Glutamatergic neuron (in vitro differentiated cells): ENCODE measurements at regions not wholly inside any gene's neighbourhood (a gene's known extent, or its start where the extent isn't known, plus 50 kb on each side); places are given as distances from the start of the nearest gene placed in this dataset.
A peak's percentile ranks its signal among the peaks of the same experiment; 100 is the strongest.
"Not testable (repeated sequence)": the region's sequence is repeated elsewhere in the genome, so short reads cannot be mapped to it uniquely, and the experiment has no call there.

ENCODE experiments used
- DNase-seq: peaks from one replicate; pipeline ENCODE4 v3.0.0; 2022
- H3K27ac Mint-ChIP-seq: one replicate; pipeline ENCODE4 v1.8.0; 2020; ENCODE audit warnings: mild to moderate bottlenecking, mixed read lengths, inconsistent platforms; ENCODE audit not compliant: unreplicated experiment
- H3K27me3 Mint-ChIP-seq: one replicate; pipeline ENCODE4 v1.8.0; 2020; ENCODE audit warnings: mild to moderate bottlenecking, moderate library complexity, mixed read lengths, inconsistent platforms; ENCODE audit not compliant: unreplicated experiment
- H3K36me3 Mint-ChIP-seq: one replicate; pipeline ENCODE4 v1.8.0; 2020; ENCODE audit warnings: mild to moderate bottlenecking, mixed read lengths, inconsistent platforms; ENCODE audit not compliant: unreplicated experiment
- H3K4me1 Mint-ChIP-seq: one replicate; pipeline ENCODE4 v1.8.0; 2020; ENCODE audit warnings: mild to moderate bottlenecking, low read depth, mixed read lengths, inconsistent platforms; ENCODE audit not compliant: unreplicated experiment
- H3K4me3 Mint-ChIP-seq: one replicate; pipeline ENCODE4 v1.8.0; 2020; ENCODE audit warnings: mild to moderate bottlenecking, mixed read lengths, inconsistent platforms; ENCODE audit not compliant: unreplicated experiment
- H3K9me3 Mint-ChIP-seq: one replicate; pipeline ENCODE4 v1.8.0; 2020; ENCODE audit warnings: mild to moderate bottlenecking, moderate library complexity, mixed read lengths, inconsistent platforms; ENCODE audit not compliant: unreplicated experiment
- CTCF ChIP-seq: fragments of 200-600 bp; sonication (generic); IDR thresholded peaks from one replicate; pipeline ENCODE4 v1.5.0; 2021; ENCODE audit not compliant: partially characterized antibody, unreplicated experiment

- no peak for DNase-seq
- H3K4me3 Mint-ChIP-seq, result no peak overlapping the region
- H3K4me1 Mint-ChIP-seq, result no peaks in the 10 kb centered on the region
- H3K9me3 Mint-ChIP-seq, result peaks cover 2% of the 10 kb centered on the region
- no peak overlapping the region for H3K27ac Mint-ChIP-seq
- H3K27me3 Mint-ChIP-seq, result no peaks in the 10 kb centered on the region
- TF ChIP-seq CTCF, result no peak
- no peaks in the 10 kb centered on the region for H3K36me3 Mint-ChIP-seq
These were observed 124.4 kb downstream of the LRRN1 start for GRCh38 chr3:3923619-3924018.

DNA sequence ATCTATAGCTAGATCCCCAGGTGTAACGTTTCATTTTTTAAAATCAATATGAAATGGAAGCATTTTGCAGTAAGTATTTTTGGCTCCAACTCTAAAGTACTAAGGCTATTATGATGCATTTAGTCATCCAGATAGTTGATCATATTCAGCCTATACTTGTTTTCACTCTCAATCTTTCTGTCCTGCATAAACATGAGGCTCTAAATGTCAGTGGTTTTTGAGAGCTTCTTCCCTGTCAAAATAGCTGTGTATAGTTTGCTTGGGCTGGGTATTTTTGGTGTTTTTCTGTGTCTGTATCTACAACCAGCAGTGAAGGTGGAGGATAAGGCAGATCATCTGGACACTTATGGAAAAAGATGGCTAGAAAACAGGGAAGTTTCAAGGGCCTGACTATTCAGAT is 128.0 kb downstream of the LRRN1 start:
- no peak for DNase-seq
- H3K4me1 Mint-ChIP-seq, result no peaks in the 10 kb centered on the region
- no peaks in the 10 kb centered on the region for H3K27me3 Mint-ChIP-seq
- no peak for TF ChIP-seq CTCF
- H3K27ac Mint-ChIP-seq, result no peak overlapping the region
- no peak overlapping the region for H3K4me3 Mint-ChIP-seq
- no peaks in the 10 kb centered on the region for H3K36me3 Mint-ChIP-seq
- H3K9me3 Mint-ChIP-seq, result peaks cover 2% of the 10 kb centered on the region

DNA sequence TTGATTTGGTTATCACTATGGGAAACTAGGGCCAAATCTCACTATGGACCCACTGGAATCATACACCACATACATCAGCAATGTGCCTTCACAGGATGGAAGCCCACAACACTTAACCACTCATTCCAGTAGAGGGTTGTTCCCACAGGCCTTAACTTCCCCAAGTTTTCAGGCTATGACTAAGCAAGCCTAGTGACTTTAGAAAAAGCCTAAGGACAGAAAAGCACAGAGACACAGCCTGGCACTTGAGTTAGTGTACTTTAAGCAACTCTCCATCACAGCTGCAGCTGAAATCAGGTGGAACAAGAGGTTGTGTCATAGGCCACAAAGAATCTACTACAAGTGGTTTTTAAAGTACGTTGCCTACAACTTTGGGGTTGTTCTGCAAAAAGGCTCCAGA is 128.7 kb downstream of the LRRN1 start:
- Mint-ChIP-seq H3K4me3 (no peak overlapping the region), H3K9me3 (peaks cover 2% of the 10 kb centered on the region), H3K27me3 (no peaks in the 10 kb centered on the region), H3K27ac (no peak overlapping the region), H3K4me1 (no peaks in the 10 kb centered on the region), H3K36me3 (no peaks in the 10 kb centered on the region)
- DNase-seq, result no peak
- TF ChIP-seq CTCF, result no peak

- not testable (repeated sequence) for H3K27ac Mint-ChIP-seq, H3K4me1 Mint-ChIP-seq, H3K4me3 Mint-ChIP-seq, H3K36me3 Mint-ChIP-seq, H3K9me3 Mint-ChIP-seq, H3K27me3 Mint-ChIP-seq, DNase-seq
These were observed 142.1 kb downstream of the LRRN1 start for GRCh38 chr3:3941380-3941779.

- no peaks in the 10 kb centered on the region for H3K9me3 Mint-ChIP-seq
- no peaks in the 10 kb centered on the region for H3K4me1 Mint-ChIP-seq
- H3K36me3 Mint-ChIP-seq, result peaks cover 4% of the 10 kb centered on the region
- H3K4me3 Mint-ChIP-seq, result no peak overlapping the region
- no peak overlapping the region for H3K27ac Mint-ChIP-seq
- TF ChIP-seq CTCF, result no peak
- H3K27me3 Mint-ChIP-seq, result peaks cover 3% of the 10 kb centered on the region
- DNase-seq, result no peak
These were observed 151.8 kb downstream of the LRRN1 start for GRCh38 chr3:3951071-3951470.

DNA sequence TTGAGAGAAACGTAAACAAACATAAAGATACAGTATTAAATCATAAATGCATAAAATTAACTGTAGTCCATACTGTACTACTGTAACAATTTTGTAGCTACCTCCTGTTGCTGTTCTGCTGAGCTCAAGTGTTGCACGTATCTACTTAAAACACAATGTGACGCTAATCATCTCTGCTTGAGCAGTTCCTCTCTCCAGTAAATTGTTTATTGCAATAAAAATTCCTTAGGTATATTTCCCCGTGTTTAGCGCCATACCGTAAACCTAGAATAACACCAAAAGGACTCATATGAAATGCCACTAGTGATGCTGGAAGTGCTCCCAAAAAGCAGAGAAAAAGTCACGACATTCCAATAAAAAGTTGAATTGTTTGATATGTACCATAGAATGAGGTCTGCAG is 152.3 kb downstream of the LRRN1 start:
- Mint-ChIP-seq H3K27me3 (peaks cover 3% of the 10 kb centered on the region), H3K27ac (no peak overlapping the region), H3K4me3 (no peak overlapping the region), H3K4me1 (no peaks in the 10 kb centered on the region), H3K9me3 (no peaks in the 10 kb centered on the region), H3K36me3 (peaks cover 4% of the 10 kb centered on the region)
- no peak for TF ChIP-seq CTCF
- no peak for DNase-seq

DNA sequence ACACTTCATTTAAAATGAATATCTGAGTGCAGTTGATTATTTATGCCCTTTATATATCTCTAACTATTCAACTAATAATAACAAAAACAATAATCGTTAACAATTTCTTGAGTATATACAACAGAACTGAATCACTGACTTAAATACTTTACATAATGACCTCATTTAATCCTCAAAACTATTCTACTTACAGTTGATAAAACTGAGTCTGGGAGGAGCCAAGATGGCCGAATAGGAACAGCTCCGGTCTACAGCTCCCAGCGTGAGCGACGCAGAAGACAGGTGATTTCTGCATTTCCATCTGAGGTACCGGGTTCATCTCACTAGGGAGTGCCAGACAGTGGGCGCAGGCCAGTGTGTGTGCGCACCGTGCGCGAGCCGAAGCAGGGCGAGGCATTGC is 163.6 kb downstream of the LRRN1 start:
- not testable (repeated sequence) for H3K4me1 Mint-ChIP-seq, H3K36me3 Mint-ChIP-seq, H3K27me3 Mint-ChIP-seq, DNase-seq, H3K9me3 Mint-ChIP-seq
- Mint-ChIP-seq H3K4me3 (peak overlapping the region; percentile 67), H3K27ac (peak overlapping the region; percentile 64)
